GM23338 (cell line): ENCODE measurements at regions not wholly inside any gene's neighbourhood (a gene's known extent, or its start where the extent isn't known, plus 50 kb on each side); places are given as distances from the start of the nearest gene placed in this dataset.

Experiments
- ATAC-seq: fragments of 200-7000 bp; cut with Tn5 transposase; 3 replicates; pipeline ENCODE4 v1.9.1; 2020
- DNase-seq: peaks from one replicate; pipeline ENCODE4 v3.0.0-alpha.2; 2015; ENCODE audit warnings: low spot score
- H2AFZ ChIP-seq: fragments of 200-600 bp; sonication (generic); 2 replicates; pipeline ENCODE4 v1.8.0; 2016; ENCODE audit warnings: antibody characterized with exemption, mild to moderate bottlenecking, moderate library complexity
- H3F3A ChIP-seq: fragments of 200-600 bp; sonication (generic); replicated peaks from 2 replicates; pipeline ENCODE4 v1.8.0; 2017; ENCODE audit warnings: antibody characterized with exemption, mixed run types, low read depth
- H3K27ac ChIP-seq: fragments of 200-600 bp; sonication (generic); 2 replicates; pipeline ENCODE4 v1.6.1; 2016; ENCODE audit warnings: low read depth
- H3K27me3 ChIP-seq: fragments of 200-600 bp; sonication (generic); 2 replicates; pipeline ENCODE4 v1.8.0; 2016; ENCODE audit warnings: mild to moderate bottlenecking, mixed run types, moderate library complexity; ENCODE audit not compliant: insufficient read depth
- H3K36me3 ChIP-seq: fragments of 200-600 bp; sonication (generic); 2 replicates; pipeline ENCODE4 v1.8.0; 2016; ENCODE audit warnings: mild to moderate bottlenecking; ENCODE audit not compliant: insufficient read depth
- H3K4me1 ChIP-seq: fragments of 200-600 bp; sonication (generic); 2 replicates; pipeline ENCODE4 v1.8.0; 2016; ENCODE audit warnings: mild to moderate bottlenecking, moderate library complexity; ENCODE audit not compliant: insufficient read depth
- H3K4me2 ChIP-seq: fragments of 200-600 bp; sonication (generic); 2 replicates; pipeline ENCODE4 v1.7.1; 2017; ENCODE audit warnings: mixed run types
- H3K4me3 ChIP-seq: fragments of 200-600 bp; sonication (generic); 2 replicates; pipeline ENCODE4 v1.6.1; 2016; ENCODE audit warnings: mixed run types
- H3K79me2 ChIP-seq: fragments of 200-600 bp; sonication (generic); replicated peaks from 2 replicates; pipeline ENCODE4 v1.8.0; 2017; ENCODE audit warnings: mild to moderate bottlenecking; ENCODE audit not compliant: insufficient read depth
- H3K9me2 ChIP-seq: fragments of 200-600 bp; sonication (generic); 2 replicates; pipeline ENCODE4 v1.8.0; 2017; ENCODE audit not compliant: insufficient read depth
- H4K20me1 ChIP-seq: fragments of 200-600 bp; sonication (generic); replicated peaks from 2 replicates; pipeline ENCODE4 v1.8.0; 2017; ENCODE audit warnings: mild to moderate bottlenecking; ENCODE audit not compliant: insufficient read depth
- H3K27ac Mint-ChIP-seq: 2 replicates; pipeline ENCODE4 v1.8.0; 2020; ENCODE audit warnings: inconsistent platforms, mild to moderate bottlenecking, moderate library complexity, mixed read lengths
- H3K27me3 Mint-ChIP-seq: 3 replicates; pipeline ENCODE4 v1.8.0; 2022; ENCODE audit warnings: low read depth, mild to moderate bottlenecking, moderate library complexity, mixed read lengths, inconsistent platforms; ENCODE audit not compliant: insufficient read depth, poor library complexity
- H3K36me3 Mint-ChIP-seq: 3 replicates; pipeline ENCODE4 v1.8.0; 2021; ENCODE audit warnings: low read depth, mild to moderate bottlenecking, inconsistent platforms, moderate library complexity, mixed read lengths
- H3K4me1 Mint-ChIP-seq: 3 replicates; pipeline ENCODE4 v1.8.0; 2020; ENCODE audit warnings: mild to moderate bottlenecking, inconsistent platforms, mixed read lengths
- H3K4me3 Mint-ChIP-seq: 3 replicates; pipeline ENCODE4 v1.8.0; 2021; ENCODE audit warnings: moderate library complexity, mild to moderate bottlenecking, inconsistent platforms, mixed read lengths
- H3K9me3 Mint-ChIP-seq: 3 replicates; pipeline ENCODE4 v1.8.0; 2020; ENCODE audit warnings: moderate library complexity, mild to moderate bottlenecking, inconsistent platforms, mixed read lengths
- CREB1 ChIP-seq: fragments of 250-450 bp; sonication (Bioruptor Pico); IDR thresholded peaks from 2 replicates; pipeline ENCODE4 v1.5.0; 2020; ENCODE audit warnings: low read depth, mild to moderate bottlenecking, moderate library complexity
- EZH2 ChIP-seq: fragments of 200-600 bp; sonication (generic); IDR thresholded peaks from one replicate; pipeline ENCODE4 v1.8.0; 2017; ENCODE audit warnings: antibody characterized with exemption, mild to moderate bottlenecking, low read depth; ENCODE audit not compliant: unreplicated experiment
- EZH2phosphoT487 ChIP-seq: fragments of 200-600 bp; sonication (generic); IDR thresholded peaks from one replicate; pipeline ENCODE4 v1.8.1; 2018; ENCODE audit warnings: antibody characterized with exemption; ENCODE audit not compliant: unreplicated experiment
- JUNB ChIP-seq: IDR thresholded peaks from one replicate; pipeline ENCODE4 v1.6.1; 2016; ENCODE audit warnings: antibody characterized with exemption; ENCODE audit not compliant: unreplicated experiment
- NANOG ChIP-seq: IDR thresholded peaks from 2 replicates; pipeline ENCODE4 v1.6.1; 2016; ENCODE audit warnings: antibody characterized with exemption, borderline replicate concordance
- POLR2AphosphoS5 ChIP-seq: IDR thresholded peaks from 2 replicates; pipeline ENCODE4 v1.6.1; 2016; ENCODE audit warnings: antibody characterized with exemption, low read depth
- STAT1 ChIP-seq: IDR thresholded peaks from one replicate; pipeline ENCODE4 v1.6.1; 2016; ENCODE audit warnings: antibody characterized with exemption; ENCODE audit not compliant: unreplicated experiment
- ZNF114 ChIP-seq: fragments of 250-450 bp; sonication (Bioruptor Pico); IDR thresholded peaks from 2 replicates; pipeline ENCODE4 v1.5.0; 2020; ENCODE audit warnings: mild to moderate bottlenecking, moderate library complexity
- ZNF331 ChIP-seq: fragments of 250-450 bp; sonication (Bioruptor Pico); IDR thresholded peaks from 2 replicates; pipeline ENCODE4 v1.5.0; 2020; ENCODE audit warnings: low read depth, mild to moderate bottlenecking, moderate library complexity
- TF ChIP-seq, protein P1 (sequence below): IDR thresholded peaks from one replicate; pipeline ENCODE4 v1.6.1; 2018; ENCODE audit warnings: antibody characterized with exemption; ENCODE audit not compliant: unreplicated experiment
- TF ChIP-seq, protein P2 (sequence below): fragments of 250-450 bp; sonication (Bioruptor Pico); IDR thresholded peaks from 2 replicates; pipeline ENCODE4 v1.5.0; 2020; ENCODE audit warnings: mild to moderate bottlenecking, moderate library complexity
- TF ChIP-seq, protein P3 (sequence below), 2 experiments: fragments of 200-600 bp in 1 of 2; sonication (generic) in 1 of 2; conservative IDR thresholded peaks; 2 replicates each; pipeline versions ENCODE4 v1.5.1 to v1.6.1; 2016 to 2017; ENCODE audit warnings: antibody characterized with exemption in 2 of 2, low read depth in 2 of 2, mild to moderate bottlenecking in 2 of 2, moderate library complexity in 1 of 2
- TF ChIP-seq, protein P4 (sequence below): IDR thresholded peaks from 2 replicates; pipeline ENCODE4 v1.6.1; 2016; ENCODE audit warnings: antibody characterized with exemption

DNA sequence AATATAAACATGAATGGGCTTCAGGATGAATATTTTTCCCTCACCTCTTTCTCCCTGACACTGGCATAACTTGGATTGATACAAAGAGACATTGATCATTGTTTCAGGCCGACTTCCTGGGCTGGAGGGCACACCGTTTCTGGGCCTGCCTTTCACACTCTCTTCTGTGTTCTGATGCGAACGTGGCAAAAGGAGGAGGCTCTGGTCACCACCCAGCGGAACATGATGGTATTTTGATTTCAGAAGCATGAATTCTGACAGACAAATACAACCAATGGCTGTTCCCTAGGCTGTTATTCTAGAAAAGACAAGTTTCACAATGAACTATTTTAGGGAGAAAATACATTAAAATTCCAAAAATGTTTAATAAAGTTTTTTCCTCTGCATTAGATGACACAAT is 534.5 kb upstream of the MKI67 start:
- H3K27ac ChIP-seq = no peak overlapping the region
- no peak overlapping the region for H2AFZ ChIP-seq
- no peak overlapping the region for H3K4me3 Mint-ChIP-seq
- H3K4me3 ChIP-seq = no peak overlapping the region
- H3K9me3 Mint-ChIP-seq = peaks cover 3% of the 10 kb centered on the region; the same call in 2 of the 3 replicates
- H3K27me3 Mint-ChIP-seq = peaks cover 2% of the 10 kb centered on the region
- no peak overlapping the region for H3K27ac Mint-ChIP-seq
- H3K36me3 ChIP-seq = no peaks in the 10 kb centered on the region
- no peaks in the 10 kb centered on the region for H3K79me2 ChIP-seq
- no peak overlapping the region for H3K4me2 ChIP-seq
- H3K4me1 ChIP-seq = peaks cover 3% of the 10 kb centered on the region; the same call in 1 of the 2 replicates
- peaks cover 7% of the 10 kb centered on the region for H3K4me1 Mint-ChIP-seq
- 0 out of 2 replicates have a peak, but pooled peaks cover 4% of the 10 kb centered on the region for H3K9me2 ChIP-seq
- H3K36me3 Mint-ChIP-seq = no peaks in the 10 kb centered on the region
- no peaks in the 10 kb centered on the region for H4K20me1 ChIP-seq
- H3K27me3 ChIP-seq = no peaks in the 10 kb centered on the region
- no peaks in the 10 kb centered on the region for H3F3A ChIP-seq
- DNase-seq = peak; percentile 8
- TF ChIP-seq, protein P1, sequence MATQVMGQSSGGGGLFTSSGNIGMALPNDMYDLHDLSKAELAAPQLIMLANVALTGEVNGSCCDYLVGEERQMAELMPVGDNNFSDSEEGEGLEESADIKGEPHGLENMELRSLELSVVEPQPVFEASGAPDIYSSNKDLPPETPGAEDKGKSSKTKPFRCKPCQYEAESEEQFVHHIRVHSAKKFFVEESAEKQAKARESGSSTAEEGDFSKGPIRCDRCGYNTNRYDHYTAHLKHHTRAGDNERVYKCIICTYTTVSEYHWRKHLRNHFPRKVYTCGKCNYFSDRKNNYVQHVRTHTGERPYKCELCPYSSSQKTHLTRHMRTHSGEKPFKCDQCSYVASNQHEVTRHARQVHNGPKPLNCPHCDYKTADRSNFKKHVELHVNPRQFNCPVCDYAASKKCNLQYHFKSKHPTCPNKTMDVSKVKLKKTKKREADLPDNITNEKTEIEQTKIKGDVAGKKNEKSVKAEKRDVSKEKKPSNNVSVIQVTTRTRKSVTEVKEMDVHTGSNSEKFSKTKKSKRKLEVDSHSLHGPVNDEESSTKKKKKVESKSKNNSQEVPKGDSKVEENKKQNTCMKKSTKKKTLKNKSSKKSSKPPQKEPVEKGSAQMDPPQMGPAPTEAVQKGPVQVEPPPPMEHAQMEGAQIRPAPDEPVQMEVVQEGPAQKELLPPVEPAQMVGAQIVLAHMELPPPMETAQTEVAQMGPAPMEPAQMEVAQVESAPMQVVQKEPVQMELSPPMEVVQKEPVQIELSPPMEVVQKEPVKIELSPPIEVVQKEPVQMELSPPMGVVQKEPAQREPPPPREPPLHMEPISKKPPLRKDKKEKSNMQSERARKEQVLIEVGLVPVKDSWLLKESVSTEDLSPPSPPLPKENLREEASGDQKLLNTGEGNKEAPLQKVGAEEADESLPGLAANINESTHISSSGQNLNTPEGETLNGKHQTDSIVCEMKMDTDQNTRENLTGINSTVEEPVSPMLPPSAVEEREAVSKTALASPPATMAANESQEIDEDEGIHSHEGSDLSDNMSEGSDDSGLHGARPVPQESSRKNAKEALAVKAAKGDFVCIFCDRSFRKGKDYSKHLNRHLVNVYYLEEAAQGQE = no peak
- TF ChIP-seq, protein P2, sequence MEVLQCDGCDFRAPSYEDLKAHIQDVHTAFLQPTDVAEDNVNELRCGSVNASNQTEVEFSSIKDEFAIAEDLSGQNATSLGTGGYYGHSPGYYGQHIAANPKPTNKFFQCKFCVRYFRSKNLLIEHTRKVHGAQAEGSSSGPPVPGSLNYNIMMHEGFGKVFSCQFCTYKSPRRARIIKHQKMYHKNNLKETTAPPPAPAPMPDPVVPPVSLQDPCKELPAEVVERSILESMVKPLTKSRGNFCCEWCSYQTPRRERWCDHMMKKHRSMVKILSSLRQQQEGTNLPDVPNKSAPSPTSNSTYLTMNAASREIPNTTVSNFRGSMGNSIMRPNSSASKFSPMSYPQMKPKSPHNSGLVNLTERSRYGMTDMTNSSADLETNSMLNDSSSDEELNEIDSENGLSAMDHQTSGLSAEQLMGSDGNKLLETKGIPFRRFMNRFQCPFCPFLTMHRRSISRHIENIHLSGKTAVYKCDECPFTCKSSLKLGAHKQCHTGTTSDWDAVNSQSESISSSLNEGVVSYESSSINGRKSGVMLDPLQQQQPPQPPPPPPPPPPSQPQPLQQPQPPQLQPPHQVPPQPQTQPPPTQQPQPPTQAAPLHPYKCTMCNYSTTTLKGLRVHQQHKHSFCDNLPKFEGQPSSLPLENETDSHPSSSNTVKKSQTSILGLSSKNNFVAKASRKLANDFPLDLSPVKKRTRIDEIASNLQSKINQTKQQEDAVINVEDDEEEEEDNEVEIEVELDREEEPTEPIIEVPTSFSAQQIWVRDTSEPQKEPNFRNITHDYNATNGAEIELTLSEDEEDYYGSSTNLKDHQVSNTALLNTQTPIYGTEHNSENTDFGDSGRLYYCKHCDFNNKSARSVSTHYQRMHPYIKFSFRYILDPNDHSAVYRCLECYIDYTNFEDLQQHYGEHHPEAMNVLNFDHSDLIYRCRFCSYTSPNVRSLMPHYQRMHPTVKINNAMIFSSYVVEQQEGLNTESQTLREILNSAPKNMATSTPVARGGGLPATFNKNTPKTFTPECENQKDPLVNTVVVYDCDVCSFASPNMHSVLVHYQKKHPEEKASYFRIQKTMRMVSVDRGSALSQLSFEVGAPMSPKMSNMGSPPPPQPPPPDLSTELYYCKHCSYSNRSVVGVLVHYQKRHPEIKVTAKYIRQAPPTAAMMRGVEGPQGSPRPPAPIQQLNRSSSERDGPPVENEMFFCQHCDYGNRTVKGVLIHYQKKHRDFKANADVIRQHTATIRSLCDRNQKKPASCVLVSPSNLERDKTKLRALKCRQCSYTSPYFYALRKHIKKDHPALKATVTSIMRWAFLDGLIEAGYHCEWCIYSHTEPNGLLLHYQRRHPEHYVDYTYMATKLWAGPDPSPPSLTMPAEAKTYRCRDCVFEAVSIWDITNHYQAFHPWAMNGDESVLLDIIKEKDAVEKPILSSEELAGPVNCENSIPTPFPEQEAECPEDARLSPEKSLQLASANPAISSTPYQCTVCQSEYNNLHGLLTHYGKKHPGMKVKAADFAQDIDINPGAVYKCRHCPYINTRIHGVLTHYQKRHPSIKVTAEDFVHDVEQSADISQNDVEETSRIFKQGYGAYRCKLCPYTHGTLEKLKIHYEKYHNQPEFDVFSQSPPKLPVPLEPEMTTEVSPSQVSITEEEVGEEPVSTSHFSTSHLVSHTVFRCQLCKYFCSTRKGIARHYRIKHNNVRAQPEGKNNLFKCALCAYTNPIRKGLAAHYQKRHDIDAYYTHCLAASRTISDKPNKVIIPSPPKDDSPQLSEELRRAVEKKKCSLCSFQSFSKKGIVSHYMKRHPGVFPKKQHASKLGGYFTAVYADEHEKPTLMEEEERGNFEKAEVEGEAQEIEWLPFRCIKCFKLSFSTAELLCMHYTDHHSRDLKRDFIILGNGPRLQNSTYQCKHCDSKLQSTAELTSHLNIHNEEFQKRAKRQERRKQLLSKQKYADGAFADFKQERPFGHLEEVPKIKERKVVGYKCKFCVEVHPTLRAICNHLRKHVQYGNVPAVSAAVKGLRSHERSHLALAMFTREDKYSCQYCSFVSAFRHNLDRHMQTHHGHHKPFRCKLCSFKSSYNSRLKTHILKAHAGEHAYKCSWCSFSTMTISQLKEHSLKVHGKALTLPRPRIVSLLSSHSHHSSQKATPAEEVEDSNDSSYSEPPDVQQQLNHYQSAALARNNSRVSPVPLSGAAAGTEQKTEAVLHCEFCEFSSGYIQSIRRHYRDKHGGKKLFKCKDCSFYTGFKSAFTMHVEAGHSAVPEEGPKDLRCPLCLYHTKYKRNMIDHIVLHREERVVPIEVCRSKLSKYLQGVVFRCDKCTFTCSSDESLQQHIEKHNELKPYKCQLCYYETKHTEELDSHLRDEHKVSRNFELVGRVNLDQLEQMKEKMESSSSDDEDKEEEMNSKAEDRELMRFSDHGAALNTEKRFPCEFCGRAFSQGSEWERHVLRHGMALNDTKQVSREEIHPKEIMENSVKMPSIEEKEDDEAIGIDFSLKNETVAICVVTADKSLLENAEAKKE (CRISPR knock-in tag) = no peak
- no peak for TF ChIP-seq ZNF114 (CRISPR knock-in tag)
- TF ChIP-seq, protein P3, sequence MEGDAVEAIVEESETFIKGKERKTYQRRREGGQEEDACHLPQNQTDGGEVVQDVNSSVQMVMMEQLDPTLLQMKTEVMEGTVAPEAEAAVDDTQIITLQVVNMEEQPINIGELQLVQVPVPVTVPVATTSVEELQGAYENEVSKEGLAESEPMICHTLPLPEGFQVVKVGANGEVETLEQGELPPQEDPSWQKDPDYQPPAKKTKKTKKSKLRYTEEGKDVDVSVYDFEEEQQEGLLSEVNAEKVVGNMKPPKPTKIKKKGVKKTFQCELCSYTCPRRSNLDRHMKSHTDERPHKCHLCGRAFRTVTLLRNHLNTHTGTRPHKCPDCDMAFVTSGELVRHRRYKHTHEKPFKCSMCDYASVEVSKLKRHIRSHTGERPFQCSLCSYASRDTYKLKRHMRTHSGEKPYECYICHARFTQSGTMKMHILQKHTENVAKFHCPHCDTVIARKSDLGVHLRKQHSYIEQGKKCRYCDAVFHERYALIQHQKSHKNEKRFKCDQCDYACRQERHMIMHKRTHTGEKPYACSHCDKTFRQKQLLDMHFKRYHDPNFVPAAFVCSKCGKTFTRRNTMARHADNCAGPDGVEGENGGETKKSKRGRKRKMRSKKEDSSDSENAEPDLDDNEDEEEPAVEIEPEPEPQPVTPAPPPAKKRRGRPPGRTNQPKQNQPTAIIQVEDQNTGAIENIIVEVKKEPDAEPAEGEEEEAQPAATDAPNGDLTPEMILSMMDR (conservative IDR thresholded peaks at IDR 0.05; ENCODE audit: low read depth in 2 of 2) = no peak
- no peak for TF ChIP-seq JUNB
- no peak for TF ChIP-seq EZH2
- no peak for TF ChIP-seq NANOG
- no peak for TF ChIP-seq POLR2AphosphoS5
- no peak for TF ChIP-seq ZNF331 (CRISPR knock-in tag)
- TF ChIP-seq STAT1 = no peak
- TF ChIP-seq, protein P4, sequence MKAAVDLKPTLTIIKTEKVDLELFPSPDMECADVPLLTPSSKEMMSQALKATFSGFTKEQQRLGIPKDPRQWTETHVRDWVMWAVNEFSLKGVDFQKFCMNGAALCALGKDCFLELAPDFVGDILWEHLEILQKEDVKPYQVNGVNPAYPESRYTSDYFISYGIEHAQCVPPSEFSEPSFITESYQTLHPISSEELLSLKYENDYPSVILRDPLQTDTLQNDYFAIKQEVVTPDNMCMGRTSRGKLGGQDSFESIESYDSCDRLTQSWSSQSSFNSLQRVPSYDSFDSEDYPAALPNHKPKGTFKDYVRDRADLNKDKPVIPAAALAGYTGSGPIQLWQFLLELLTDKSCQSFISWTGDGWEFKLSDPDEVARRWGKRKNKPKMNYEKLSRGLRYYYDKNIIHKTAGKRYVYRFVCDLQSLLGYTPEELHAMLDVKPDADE = no peak
- TF ChIP-seq EZH2phosphoT487 = no peak
- no peak for TF ChIP-seq CREB1 (CRISPR knock-in tag)
- ATAC-seq = no peak
